ENCODE measurements at regions not wholly inside any gene's neighbourhood (a gene's known extent, or its start where the extent isn't known, plus 50 kb on each side); places are given as distances from the start of the nearest gene placed in this dataset.

DNA sequence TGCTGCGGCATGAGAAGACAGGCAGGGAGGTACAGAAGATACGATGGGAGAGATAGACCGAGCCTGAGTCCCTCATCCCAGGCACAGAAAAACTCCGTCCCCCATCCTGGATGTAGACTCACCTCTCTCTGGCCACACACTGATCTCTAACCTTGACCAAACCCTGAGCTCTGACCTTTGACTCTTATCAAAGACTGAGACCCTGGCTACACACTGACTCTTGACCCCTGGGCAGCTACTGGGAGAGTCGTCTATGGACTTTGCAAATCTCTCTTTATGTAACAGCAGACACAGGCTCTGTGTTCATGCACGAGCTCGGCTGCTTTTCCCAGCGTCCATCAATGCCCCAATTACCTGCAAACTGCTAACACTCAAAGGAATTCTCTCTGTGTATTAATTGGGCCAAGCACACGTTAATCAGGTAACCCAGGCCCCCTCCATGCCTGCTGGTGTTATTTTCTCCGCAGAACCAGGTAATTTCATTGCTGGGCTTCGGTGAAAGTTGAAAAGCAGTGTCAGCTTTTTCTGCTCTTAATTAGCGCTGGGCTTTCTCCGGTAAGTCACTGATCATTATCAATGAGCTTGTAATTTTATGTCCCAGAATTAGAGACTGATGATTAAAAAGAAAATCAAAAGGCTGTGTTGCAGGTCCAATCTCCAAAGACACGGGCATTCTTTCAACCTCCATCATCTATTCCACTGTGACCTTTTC, 179.4 kb upstream of the NLRP1 start:
- no peak for TF ChIP-seq TAF1 (IDR thresholded peaks at IDR 0.05; ENCODE audit: borderline replicate concordance, insufficient read depth, low read length)
- no peak for TF ChIP-seq SIN3A (IDR thresholded peaks at IDR 0.05; ENCODE audit: borderline replicate concordance, insufficient read depth, low read length)
- TF ChIP-seq POLR2AphosphoS5 (IDR thresholded peaks at IDR 0.05; ENCODE audit: low read depth, low read length) = no peak
- TF ChIP-seq REST (IDR thresholded peaks at IDR 0.05; ENCODE audit: insufficient read depth in 1 of 2, low read depth in 2 of 2, low read length in 2 of 2) = no peak
- TF ChIP-seq FOXP2 (optimal IDR thresholded peaks at IDR 0.05; ENCODE audit: borderline replicate concordance, extremely low read depth, extremely low read length, insufficient read depth) = no peak
